Nephron progenitor cell (in vitro differentiated cells): ENCODE measurements at regions not wholly inside any gene's neighbourhood (a gene's known extent, or its start where the extent isn't known, plus 50 kb on each side); places are given as distances from the start of the nearest gene placed in this dataset.

ENCODE experiments used
- DNase-seq: peaks from one replicate; pipeline ENCODE4 v3.0.0; 2021
- H3K27ac Mint-ChIP-seq: 2 replicates; pipeline ENCODE4 v1.8.0; 2021; ENCODE audit warnings: mild to moderate bottlenecking, moderate library complexity, mixed read lengths
- H3K27me3 Mint-ChIP-seq: 2 replicates; pipeline ENCODE4 v1.8.0; 2021; ENCODE audit warnings: mild to moderate bottlenecking, low read depth, mixed read lengths; ENCODE audit not compliant: poor library complexity
- H3K36me3 Mint-ChIP-seq: 2 replicates; pipeline ENCODE4 v1.8.0; 2021; ENCODE audit warnings: low read depth, mixed read lengths
- H3K4me1 Mint-ChIP-seq: 2 replicates; pipeline ENCODE4 v1.8.0; 2021; ENCODE audit warnings: mixed read lengths
- H3K4me3 Mint-ChIP-seq: 2 replicates; pipeline ENCODE4 v1.8.0; 2021; ENCODE audit warnings: mild to moderate bottlenecking, moderate library complexity, mixed read lengths
- H3K9me3 Mint-ChIP-seq: 2 replicates; pipeline ENCODE4 v1.8.0; 2021; ENCODE audit warnings: mild to moderate bottlenecking, moderate library complexity, mixed read lengths
- CTCF ChIP-seq: fragments of 200-600 bp; sonication (generic); IDR thresholded peaks from 2 replicates; pipeline ENCODE4 v1.5.0; 2021; ENCODE audit warnings: antibody characterized with exemption

- no peak for TF ChIP-seq CTCF
- no peak overlapping the region for H3K27ac Mint-ChIP-seq
- H3K9me3 Mint-ChIP-seq, result peaks cover 48% of the 10 kb centered on the region
- peaks cover 24% of the 10 kb centered on the region for H3K36me3 Mint-ChIP-seq
- peaks cover 4% of the 10 kb centered on the region for H3K4me1 Mint-ChIP-seq
- H3K4me3 Mint-ChIP-seq, result no peak overlapping the region
- DNase-seq, result no peak
- no peaks in the 10 kb centered on the region for H3K27me3 Mint-ChIP-seq
These were observed 323.4 kb downstream of the CSNK1G3 start for GRCh38 chr5:123835421-123835820.

GRCh38 chr5:123830575-123830974 lies 318.6 kb downstream of the CSNK1G3 start:
- no peak for TF ChIP-seq CTCF
- Mint-ChIP-seq H3K36me3 (no peaks in the 10 kb centered on the region), H3K27ac (no peak overlapping the region), H3K4me1 (peaks cover 4% of the 10 kb centered on the region), H3K27me3 (no peaks in the 10 kb centered on the region), H3K9me3 (peaks cover 50% of the 10 kb centered on the region), H3K4me3 (no peak overlapping the region)
- no peak for DNase-seq

GRCh38 chr5:123827811-123828210 lies 315.8 kb downstream of the CSNK1G3 start:
- Mint-ChIP-seq H3K4me1 (no peaks in the 10 kb centered on the region), H3K4me3 (no peak overlapping the region), H3K27me3 (no peaks in the 10 kb centered on the region), H3K9me3 (peaks cover 54% of the 10 kb centered on the region), H3K27ac (no peak overlapping the region), H3K36me3 (peaks cover 4% of the 10 kb centered on the region)
- no peak for DNase-seq
- no peak for TF ChIP-seq CTCF

GRCh38 chr5:123819833-123820232 lies 307.9 kb downstream of the CSNK1G3 start:
- Mint-ChIP-seq H3K4me3 (no peak overlapping the region), H3K27me3 (no peaks in the 10 kb centered on the region), H3K9me3 (peaks cover 3% of the 10 kb centered on the region), H3K4me1 (peaks cover 21% of the 10 kb centered on the region), H3K27ac (no peak overlapping the region), H3K36me3 (peaks cover 2% of the 10 kb centered on the region)
- DNase-seq, result no peak
- TF ChIP-seq CTCF, result no peak

GRCh38 chr5:123819386-123819785 lies 307.4 kb downstream of the CSNK1G3 start:
- no peaks in the 10 kb centered on the region for H3K9me3 Mint-ChIP-seq
- H3K27me3 Mint-ChIP-seq, result no peaks in the 10 kb centered on the region
- no peak for DNase-seq
- H3K36me3 Mint-ChIP-seq, result no peaks in the 10 kb centered on the region
- H3K4me3 Mint-ChIP-seq, result no peak overlapping the region
- H3K4me1 Mint-ChIP-seq, result peaks cover 26% of the 10 kb centered on the region
- H3K27ac Mint-ChIP-seq, result no peak overlapping the region
- no peak for TF ChIP-seq CTCF

- no peaks in the 10 kb centered on the region for H3K27me3 Mint-ChIP-seq
- H3K9me3 Mint-ChIP-seq, result no peaks in the 10 kb centered on the region
- no peak overlapping the region for H3K27ac Mint-ChIP-seq
- DNase-seq, result no peak
- TF ChIP-seq CTCF, result no peak
- no peak overlapping the region for H3K4me3 Mint-ChIP-seq
- peaks cover 45% of the 10 kb centered on the region for H3K4me1 Mint-ChIP-seq
- no peaks in the 10 kb centered on the region for H3K36me3 Mint-ChIP-seq
These were observed 305.3 kb downstream of the CSNK1G3 start for GRCh38 chr5:123817267-123817666.
